Lower leg skin (tissue), 4 donors: ENCODE measurements at regions not wholly inside any gene's neighbourhood (a gene's known extent, or its start where the extent isn't known, plus 50 kb on each side); places are given as distances from the start of the nearest gene placed in this dataset.

Experiments
- DNase-seq, 2 donors: peaks; one replicate each; pipeline ENCODE4 v3.0.0-alpha.2; 2019; ENCODE audit warnings: low spot score in 2 of 2
- H3K4me3 ChIP-seq: fragments of 200-600 bp; sonication (generic); 2 replicates; pipeline ENCODE4 v1.5.1; 2017; ENCODE audit warnings: mild to moderate bottlenecking, low read depth; ENCODE audit not compliant: poor library complexity, severe bottlenecking
- CTCF ChIP-seq, 3 donors: fragments of 450-650 bp; IDR thresholded peaks; one replicate each; pipeline ENCODE4 v1.5.1; 2016; ENCODE audit warnings: antibody characterized with exemption in 3 of 3, mild to moderate bottlenecking in 3 of 3, moderate library complexity in 2 of 3
- POLR2A ChIP-seq, 2 donors: fragments of 450-650 bp; IDR thresholded peaks; one replicate each; pipeline ENCODE4 v1.6.1; 2016 to 2017; ENCODE audit warnings: antibody characterized with exemption in 2 of 2, mild to moderate bottlenecking in 1 of 2, moderate library complexity in 1 of 2
- WGBS, 2 donors: methylation state at CpG; one replicate each; pipeline ENCODE4 v1.1.5; 2018; 5-methylcytosine and 5-hydroxymethylcytosine counted together
- intact Hi-C: fragments of 100-400 bp; cut with DNase I; formaldehyde crosslinking; loops from one replicate; pipeline ENCODE4 v1.15.0; 2023; ENCODE audit warnings: low total_unique reads

- 8% methylated on average over 6 of the region's 6 CpGs for WGBS, 2 donors
- no peak for TF ChIP-seq POLR2A (IDR thresholded peaks at IDR 0.05)
- TF ChIP-seq CTCF (IDR thresholded peaks at IDR 0.05), result no peak
- H3K4me3 ChIP-seq, result no peak overlapping the region
- intact Hi-C loops, result no loop called here
- DNase-seq, result no peak
These were observed 413.7 kb upstream of the FAM98A start for GRCh38 chr2:34012715-34013302.

GRCh38 chr2:34011684-34012083 is 412.6 kb upstream of the FAM98A start:
- no peak for DNase-seq
- intact Hi-C loops, result no loop called here
- WGBS, 2 donors, result 55 to 68% methylated on average over 2 of the region's 2 CpGs
- H3K4me3 ChIP-seq, result no peak overlapping the region
- TF ChIP-seq CTCF (IDR thresholded peaks at IDR 0.05) (no peak), POLR2A (IDR thresholded peaks at IDR 0.05) (no peak)

GRCh38 chr2:34005901-34006300 is 406.8 kb upstream of the FAM98A start:
- 70 to 89% methylated on average over 3 of the region's 3 CpGs for WGBS, 2 donors
- TF ChIP-seq CTCF (IDR thresholded peaks at IDR 0.05), result no peak
- no peak for TF ChIP-seq POLR2A (IDR thresholded peaks at IDR 0.05)

GRCh38 chr2:34004936-34005335 is 405.8 kb upstream of the FAM98A start:
- WGBS, 2 donors, result 54 to 76% methylated on average over 6 of the region's 6 CpGs
- intact Hi-C loops, result no loop called here
- no peak for DNase-seq
- TF ChIP-seq CTCF (IDR thresholded peaks at IDR 0.05), result no peak
- no peak for TF ChIP-seq POLR2A (IDR thresholded peaks at IDR 0.05)
- no peak overlapping the region for H3K4me3 ChIP-seq

More at GRCh38 chr2:34005901-34006300, 406.8 kb upstream of the FAM98A start:
- intact Hi-C loops, result no loop called here
- no peak for DNase-seq
- H3K4me3 ChIP-seq, result no peak overlapping the region

GRCh38 chr2:34003795-34004194 is 404.7 kb upstream of the FAM98A start:
- WGBS, 2 donors, result 55 to 57% methylated on average over 4 of the region's 4 CpGs
- H3K4me3 ChIP-seq, result no peak overlapping the region
- DNase-seq, result no peak
- no peak for TF ChIP-seq CTCF (IDR thresholded peaks at IDR 0.05)
- no peak for TF ChIP-seq POLR2A (IDR thresholded peaks at IDR 0.05)
- intact Hi-C loops, result no loop called here

- intact Hi-C loops, result no loop called here
- 72 to 84% methylated on average over 2 of the region's 2 CpGs for WGBS, 2 donors
- no peak for DNase-seq
- TF ChIP-seq POLR2A (IDR thresholded peaks at IDR 0.05) (no peak), CTCF (IDR thresholded peaks at IDR 0.05) (no peak)
- no peak overlapping the region for H3K4me3 ChIP-seq
These were observed 402.5 kb upstream of the FAM98A start for GRCh38 chr2:34001557-34001956.
